Keratinocyte (primary cell): ENCODE measurements at regions not wholly inside any gene's neighbourhood (a gene's known extent, or its start where the extent isn't known, plus 50 kb on each side); places are given as distances from the start of the nearest gene placed in this dataset.

Source experiments
- EZH2 ChIP-seq: IDR thresholded peaks from one replicate; pipeline ENCODE4 v1.6.1; 2012; ENCODE audit warnings: inconsistent platforms, mild to moderate bottlenecking, low read length, moderate library complexity
- TF ChIP-seq, protein P1 (sequence below), 3 experiments: IDR thresholded peaks in 1 of 3; conservative IDR thresholded peaks in 1 of 3; optimal IDR thresholded peaks in 1 of 3; 2 replicates in 2 of 3; 3 replicates in 1 of 3; pipeline versions ENCODE3 to v1.5.1; 2011; ENCODE audit warnings: low read length in 3 of 3, mild to moderate bottlenecking in 3 of 3, moderate library complexity in 2 of 3, control low read depth in 1 of 3, inconsistent platforms in 1 of 3; ENCODE audit not compliant: insufficient read depth in 2 of 3; ENCODE audit errors: extremely low read depth in 1 of 3

DNA sequence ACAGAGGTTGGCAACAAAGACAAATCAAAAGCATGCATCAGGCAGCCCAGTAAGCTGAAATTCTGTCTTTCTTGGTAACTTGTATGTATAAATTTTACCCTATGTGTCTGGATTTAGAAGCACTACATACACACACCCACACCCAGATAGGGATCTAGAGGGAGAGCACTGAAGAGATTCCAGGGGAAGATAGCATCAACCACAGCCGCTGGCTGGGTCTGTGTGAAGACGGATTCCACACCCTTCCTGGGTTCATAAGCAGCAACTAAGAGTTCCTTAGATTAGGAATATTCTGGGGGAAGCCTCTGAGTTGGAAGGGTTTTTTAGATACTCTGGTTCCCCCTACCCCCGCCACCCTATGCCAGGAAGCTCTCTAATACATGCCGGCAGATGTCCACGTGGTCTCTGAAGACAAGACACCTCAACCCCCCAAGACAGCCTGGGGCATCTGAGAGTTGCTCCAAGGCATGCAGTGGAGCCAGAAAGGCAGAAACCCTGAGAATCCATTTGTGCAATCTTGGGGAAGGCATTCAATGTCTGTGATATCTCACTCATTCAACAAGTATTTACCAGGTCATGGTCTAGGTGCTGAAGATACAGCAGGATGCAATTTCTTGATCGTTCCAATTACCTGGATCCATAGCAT is 86.4 kb downstream of the NOG start:
- TF ChIP-seq, protein P1, sequence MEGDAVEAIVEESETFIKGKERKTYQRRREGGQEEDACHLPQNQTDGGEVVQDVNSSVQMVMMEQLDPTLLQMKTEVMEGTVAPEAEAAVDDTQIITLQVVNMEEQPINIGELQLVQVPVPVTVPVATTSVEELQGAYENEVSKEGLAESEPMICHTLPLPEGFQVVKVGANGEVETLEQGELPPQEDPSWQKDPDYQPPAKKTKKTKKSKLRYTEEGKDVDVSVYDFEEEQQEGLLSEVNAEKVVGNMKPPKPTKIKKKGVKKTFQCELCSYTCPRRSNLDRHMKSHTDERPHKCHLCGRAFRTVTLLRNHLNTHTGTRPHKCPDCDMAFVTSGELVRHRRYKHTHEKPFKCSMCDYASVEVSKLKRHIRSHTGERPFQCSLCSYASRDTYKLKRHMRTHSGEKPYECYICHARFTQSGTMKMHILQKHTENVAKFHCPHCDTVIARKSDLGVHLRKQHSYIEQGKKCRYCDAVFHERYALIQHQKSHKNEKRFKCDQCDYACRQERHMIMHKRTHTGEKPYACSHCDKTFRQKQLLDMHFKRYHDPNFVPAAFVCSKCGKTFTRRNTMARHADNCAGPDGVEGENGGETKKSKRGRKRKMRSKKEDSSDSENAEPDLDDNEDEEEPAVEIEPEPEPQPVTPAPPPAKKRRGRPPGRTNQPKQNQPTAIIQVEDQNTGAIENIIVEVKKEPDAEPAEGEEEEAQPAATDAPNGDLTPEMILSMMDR (optimal IDR thresholded peaks at IDR 0.05 in 1 of 3, IDR thresholded peaks at IDR 0.05 in 1 of 3, conservative IDR thresholded peaks at IDR 0.05 in 1 of 3; ENCODE audit: extremely low read depth in 1 of 3, insufficient read depth in 2 of 3, low read length in 3 of 3) = no peak
- no peak for TF ChIP-seq EZH2
